ENCODE measurements at regions not wholly inside any gene's neighbourhood (a gene's known extent, or its start where the extent isn't known, plus 50 kb on each side); places are given as distances from the start of the nearest gene placed in this dataset.

- no peak for TF ChIP-seq BACH2 (CRISPR knock-in tag; IDR thresholded peaks at IDR 0.05; ENCODE audit: borderline replicate concordance)
- TF ChIP-seq ISL1 (CRISPR knock-in tag; IDR thresholded peaks at IDR 0.05): no peak
- no peak for TF ChIP-seq ESRRG (CRISPR knock-in tag; IDR thresholded peaks at IDR 0.05)
- no peak for TF ChIP-seq SNAI2 (CRISPR knock-in tag; IDR thresholded peaks at IDR 0.05)
- no peak for TF ChIP-seq TCF4 (CRISPR knock-in tag; IDR thresholded peaks at IDR 0.05; ENCODE audit: borderline replicate concordance)
- TF ChIP-seq ARNTL (CRISPR knock-in tag; IDR thresholded peaks at IDR 0.05; ENCODE audit: borderline replicate concordance, low read depth): no peak
- TF ChIP-seq ZNF8 (CRISPR knock-in tag; IDR thresholded peaks at IDR 0.05): no peak
These were observed 103.2 kb upstream of the SLC44A3 start (continued) for GRCh38 chr1:94716965-94717364.

GRCh38 chr1:94715321-94715720 lies 104.8 kb upstream of the SLC44A3 start:
- ATAC-seq: no peak
- TF ChIP-seq BACH2 (CRISPR knock-in tag; IDR thresholded peaks at IDR 0.05; ENCODE audit: borderline replicate concordance) (no peak), ISL1 (CRISPR knock-in tag; IDR thresholded peaks at IDR 0.05) (no peak), ESRRG (CRISPR knock-in tag; IDR thresholded peaks at IDR 0.05) (no peak), TSHZ2 (CRISPR knock-in tag; IDR thresholded peaks at IDR 0.05) (no peak), ZNF565 (CRISPR knock-in tag; conservative IDR thresholded peaks at IDR 0.05; ENCODE audit: low read depth) (no peak), RARB (CRISPR knock-in tag; IDR thresholded peaks at IDR 0.05) (no peak), ZC3H10 (CRISPR knock-in tag; IDR thresholded peaks at IDR 0.05) (no peak), CSDC2 (CRISPR knock-in tag; IDR thresholded peaks at IDR 0.05) (no peak), ARNTL (CRISPR knock-in tag; IDR thresholded peaks at IDR 0.05; ENCODE audit: borderline replicate concordance, low read depth) (no peak), SNAI2 (CRISPR knock-in tag; IDR thresholded peaks at IDR 0.05) (no peak), ZFP3 (CRISPR knock-in tag; IDR thresholded peaks at IDR 0.05) (no peak), ZNF8 (CRISPR knock-in tag; IDR thresholded peaks at IDR 0.05) (no peak), PATZ1 (CRISPR knock-in tag; IDR thresholded peaks at IDR 0.05; ENCODE audit: borderline replicate concordance) (no peak), TOX (CRISPR knock-in tag; IDR thresholded peaks at IDR 0.05; ENCODE audit: borderline replicate concordance) (no peak), OSR1 (CRISPR knock-in tag; IDR thresholded peaks at IDR 0.05) (no peak), PPARA (CRISPR knock-in tag; IDR thresholded peaks at IDR 0.05; ENCODE audit: borderline replicate concordance) (no peak), CREB5 (CRISPR knock-in tag; IDR thresholded peaks at IDR 0.05; ENCODE audit: low read depth) (no peak)

- TF ChIP-seq PATZ1 (CRISPR knock-in tag; IDR thresholded peaks at IDR 0.05; ENCODE audit: borderline replicate concordance): no peak
- no peak for TF ChIP-seq CREB5 (CRISPR knock-in tag; IDR thresholded peaks at IDR 0.05; ENCODE audit: low read depth)
- TF ChIP-seq ESRRG (CRISPR knock-in tag; IDR thresholded peaks at IDR 0.05): no peak
- no peak for TF ChIP-seq ZC3H10 (CRISPR knock-in tag; IDR thresholded peaks at IDR 0.05)
- no peak for TF ChIP-seq TOX (CRISPR knock-in tag; IDR thresholded peaks at IDR 0.05; ENCODE audit: borderline replicate concordance)
- TF ChIP-seq GLIS3 (CRISPR knock-in tag; IDR thresholded peaks at IDR 0.05): no peak
- no peak for TF ChIP-seq ZNF565 (CRISPR knock-in tag; conservative IDR thresholded peaks at IDR 0.05; ENCODE audit: low read depth)
- TF ChIP-seq TSHZ2 (CRISPR knock-in tag; IDR thresholded peaks at IDR 0.05): no peak
- TF ChIP-seq RARB (CRISPR knock-in tag; IDR thresholded peaks at IDR 0.05): no peak
- no peak for TF ChIP-seq TCF4 (CRISPR knock-in tag; IDR thresholded peaks at IDR 0.05; ENCODE audit: borderline replicate concordance)
- no peak for ATAC-seq
These were observed 105.6 kb upstream of the SLC44A3 start for GRCh38 chr1:94714552-94714951.
